ENCODE measurements at regions not wholly inside any gene's neighbourhood (a gene's known extent, or its start where the extent isn't known, plus 50 kb on each side); places are given as distances from the start of the nearest gene placed in this dataset.
A peak's percentile ranks its signal among the peaks of the same experiment; 100 is the strongest.

GRCh38 chr6:145368075-145368474, 367.2 kb downstream of the EPM2A start:
- no peak for DNase-seq (ENCODE audit: low spot score)
- no peak for TF ChIP-seq EGR1 (IDR thresholded peaks at IDR 0.05; ENCODE audit: low read depth in 2 of 2)
- no peak overlapping the region for H3K27ac ChIP-seq (ENCODE audit: low read depth in 1 of 2, low read length in 2 of 2)
- H3K4me1 ChIP-seq (ENCODE audit: control insufficient read depth in 4 of 4, insufficient read depth in 4 of 4, low read length in 3 of 4): peaks cover 0 to 3% (median 0%) of the 10 kb centered on the region in 4 donors
- H3K9me3 ChIP-seq (ENCODE audit: control insufficient read depth in 4 of 4, low read length in 3 of 4): no peaks in the 10 kb centered on the region
- WGBS: 81% methylated on average over 5 of the region's 5 CpGs
- H3K4me3 ChIP-seq (ENCODE audit: low read depth in 1 of 3, low read length in 3 of 3): no peak overlapping the region
- no peak overlapping the region for H3K9ac ChIP-seq (ENCODE audit: low read depth in 1 of 2, low read length in 2 of 2)
- no peaks in the 10 kb centered on the region for H3K36me3 ChIP-seq (ENCODE audit: control insufficient read depth in 4 of 4, insufficient read depth in 3 of 4, low read depth in 1 of 4, low read length in 3 of 4)
- no peaks in the 10 kb centered on the region for H3K27me3 ChIP-seq (ENCODE audit: control insufficient read depth in 4 of 4, insufficient read depth in 4 of 4, low read length in 3 of 4)

GRCh38 chr6:145370559-145370958, 364.8 kb downstream of the EPM2A start:
- Histone ChIP-seq H3K27ac (ENCODE audit: low read depth in 1 of 2, low read length in 2 of 2) (no peak overlapping the region), H3K4me3 (ENCODE audit: low read depth in 1 of 3, low read length in 3 of 3) (no peak overlapping the region), H3K9ac (ENCODE audit: low read depth in 1 of 2, low read length in 2 of 2) (no peak overlapping the region), H3K4me1 (ENCODE audit: control insufficient read depth in 4 of 4, insufficient read depth in 4 of 4, low read length in 3 of 4) (peaks cover 0 to 3% (median 0%) of the 10 kb centered on the region in 4 donors), H3K9me3 (ENCODE audit: control insufficient read depth in 4 of 4, low read length in 3 of 4) (no peaks in the 10 kb centered on the region), H3K36me3 (ENCODE audit: control insufficient read depth in 4 of 4, insufficient read depth in 3 of 4, low read depth in 1 of 4, low read length in 3 of 4) (no peaks in the 10 kb centered on the region), H3K27me3 (ENCODE audit: control insufficient read depth in 4 of 4, insufficient read depth in 4 of 4, low read length in 3 of 4) (no peaks in the 10 kb centered on the region)
- DNase-seq (ENCODE audit: low spot score): no peak
- TF ChIP-seq RAD21 (IDR thresholded peaks at IDR 0.05) (no peak), FOXA1 (IDR thresholded peaks at IDR 0.05) (no peak)

- Histone ChIP-seq H3K27ac (ENCODE audit: low read depth in 1 of 2, low read length in 2 of 2) (peak overlapping the region; percentile 51 to 83), H3K4me3 (ENCODE audit: low read depth in 1 of 3, low read length in 3 of 3) (peak overlapping the region; percentile 20 to 62 (median 58)), H3K27me3 (ENCODE audit: control insufficient read depth in 4 of 4, insufficient read depth in 4 of 4, low read length in 3 of 4) (no peaks in the 10 kb centered on the region), H3K4me1 (ENCODE audit: control insufficient read depth in 4 of 4, insufficient read depth in 4 of 4, low read length in 3 of 4) (peaks cover 0 to 3% (median 0%) of the 10 kb centered on the region in 4 donors), H3K9me3 (ENCODE audit: control insufficient read depth in 4 of 4, low read length in 3 of 4) (peaks cover 5 to 7% (median 6%) of the 10 kb centered on the region in 4 donors), H3K9ac (ENCODE audit: low read depth in 1 of 2, low read length in 2 of 2) (peak overlapping the region; percentile 7 to 18), H3K36me3 (ENCODE audit: control insufficient read depth in 4 of 4, insufficient read depth in 3 of 4, low read depth in 1 of 4, low read length in 3 of 4) (no peaks in the 10 kb centered on the region)
- 50% methylated on average over 4 of the region's 4 CpGs for WGBS
- DNase-seq (ENCODE audit: low spot score): no peak
- TF ChIP-seq RXRA (IDR thresholded peaks at IDR 0.05): no peak
- TF ChIP-seq ATF3 (IDR thresholded peaks at IDR 0.05): no peak
- no peak for TF ChIP-seq NR2F2 (IDR thresholded peaks at IDR 0.05)
- peak; percentile 49 for TF ChIP-seq YY1 (IDR thresholded peaks at IDR 0.05)
- TF ChIP-seq HNF4A (conservative IDR thresholded peaks at IDR 0.05): peak in 1 of 2 donors; percentile 15
- TF ChIP-seq CTCF (IDR thresholded peaks at IDR 0.05; ENCODE audit: low read depth, low read length, missing input control): no peak
- no peak for TF ChIP-seq FOXA1 (IDR thresholded peaks at IDR 0.05)
- TF ChIP-seq EGR1 (IDR thresholded peaks at IDR 0.05; ENCODE audit: low read depth in 2 of 2): no peak
- no peak for TF ChIP-seq REST (IDR thresholded peaks at IDR 0.05)
- no peak for TF ChIP-seq ZBTB33 (IDR thresholded peaks at IDR 0.05)
These were observed 362.6 kb downstream of the EPM2A start for GRCh38 chr6:145372671-145373151.

Measured in liver (tissue), 8 donors.